HepG2 (cell line): ENCODE measurements at regions not wholly inside any gene's neighbourhood (a gene's known extent, or its start where the extent isn't known, plus 50 kb on each side); places are given as distances from the start of the nearest gene placed in this dataset.

Experiments used
- ATAC-seq: fragments of 200-7000 bp; cut with Tn5 transposase; 3 replicates; pipeline ENCODE4 v1.9.1; 2020; ENCODE audit warnings: mild to moderate bottlenecking, moderate library complexity
- BruUV-seq: library from RNA; stranded (reverse); fragments of 400-500 nt; replicated peaks from 2 replicates; lab custom pipeline; 2021; lab: Mats Ljungman, UMichigan
- CTCF ChIA-PET: fragments of 300-600 bp; formaldehyde crosslinking; extraction: SDS; loops from one replicate; lab custom pipeline; 2021; ENCODE audit warnings: low total read pairs, inconsistent platforms, low intra/inter-chr PET ratio; lab: Yijun Ruan, JAX
- POLR2A ChIA-PET: fragments of 350-600 bp; sonication (Branson Sonifier 250); formaldehyde crosslinking; loops from one replicate; lab custom pipeline; 2020; ENCODE audit warnings: antibody characterized with exemption, inconsistent platforms; lab: Yijun Ruan, JAX
- DNase-seq: peaks from one replicate; pipeline ENCODE4 v3.0.0-alpha.2; 2015; ENCODE audit warnings: low spot score
- FAIRE-seq: peaks from 3 replicates; lab custom pipeline; 2011; peaks lifted over from hg19 to GRCh38; lab: Jason Lieb, UNC
- H2AFZ ChIP-seq: one replicate; pipeline ENCODE4 v1.6.1; 2011; ENCODE audit warnings: low read length, inconsistent platforms
- H3K27ac ChIP-seq: fragments of 300-600 bp; 3 replicates; pipeline ENCODE4 v1.8.0; 2011; ENCODE audit warnings: mixed run types, mild to moderate bottlenecking, mixed read lengths, low read length, inconsistent platforms; ENCODE audit not compliant: insufficient read depth; ENCODE audit errors: extremely low read length
- H3K27me3 ChIP-seq, 2 experiments: fragments of 200-600 bp in 1 of 2; 2 replicates in 1 of 2; 3 replicates in 1 of 2; pipeline versions ENCODE4 v1.6.0 to v1.8.0; 2011; ENCODE audit warnings: low read length in 2 of 2, mild to moderate bottlenecking in 2 of 2, moderate library complexity in 2 of 2, inconsistent platforms in 1 of 2; ENCODE audit not compliant: insufficient read depth in 2 of 2, control insufficient read depth in 1 of 2
- H3K36me3 ChIP-seq, 2 experiments: fragments of 200-600 bp in 1 of 2; replicated peaks in 1 of 2; 2 replicates in 1 of 2; 3 replicates in 1 of 2; pipeline versions ENCODE4 v1.5.1 to v1.8.0; 2011; ENCODE audit warnings: low read length in 2 of 2, inconsistent platforms in 1 of 2; ENCODE audit not compliant: insufficient read depth in 2 of 2, control insufficient read depth in 1 of 2
- H3K4me1 ChIP-seq: 2 replicates; pipeline ENCODE4 v1.5.1; 2012; ENCODE audit warnings: low read length, inconsistent platforms; ENCODE audit not compliant: insufficient read depth
- H3K4me2 ChIP-seq: 2 replicates; pipeline ENCODE4 v1.6.0; 2011; ENCODE audit warnings: low read depth, low read length, inconsistent platforms
- H3K4me3 ChIP-seq, 3 experiments: fragments of 200-600 bp in 1 of 3; sonication (generic), shearing (Covaris generic) in 1 of 3; replicated peaks in 1 of 3; 2 replicates each; pipeline ENCODE4 v1.5.1; 2011 to 2016; ENCODE audit warnings: low read length in 3 of 3, inconsistent platforms in 2 of 3, low read depth in 2 of 3, mild to moderate bottlenecking in 2 of 3, control low read depth in 1 of 3, mixed read lengths in 1 of 3; ENCODE audit not compliant: insufficient read depth in 1 of 3
- H3K79me2 ChIP-seq: one replicate; pipeline ENCODE4 v1.6.1; 2011; ENCODE audit warnings: low read length, inconsistent platforms; ENCODE audit not compliant: insufficient read depth
- H3K9ac ChIP-seq: 2 replicates; pipeline ENCODE4 v1.6.0; 2011; ENCODE audit warnings: mild to moderate bottlenecking, low read depth, low read length, inconsistent platforms; ENCODE audit not compliant: insufficient read depth
- H3K9me3 ChIP-seq: 2 replicates; pipeline ENCODE4 v1.5.1; 2012; ENCODE audit warnings: mild to moderate bottlenecking, low read length
- H4K20me1 ChIP-seq: 2 replicates; pipeline ENCODE4 v1.6.0; 2011; ENCODE audit warnings: inconsistent platforms, mild to moderate bottlenecking, low read length, moderate library complexity; ENCODE audit not compliant: insufficient read depth
- DPF2 ChIP-seq: sonication (generic); formaldehyde crosslinking; IDR thresholded peaks from 2 replicates; pipeline ENCODE4 v1.4.0; 2020; ENCODE audit warnings: mild to moderate bottlenecking, low read depth, missing genetic modification reagents, borderline replicate concordance
- DR1 ChIP-seq: sonication (generic); formaldehyde crosslinking; IDR thresholded peaks from 2 replicates; pipeline ENCODE4 v1.8.0; 2021; ENCODE audit warnings: mild to moderate bottlenecking, missing genetic modification reagents, inconsistent platforms
- ELF4 ChIP-seq: sonication (generic); formaldehyde crosslinking; IDR thresholded peaks from 2 replicates; pipeline ENCODE4 v1.5.0; 2020; ENCODE audit warnings: missing genetic modification reagents, mild to moderate bottlenecking, moderate library complexity, borderline replicate concordance
- GATAD1 ChIP-seq: IDR thresholded peaks from 2 replicates; pipeline ENCODE4 v1.6.1; 2016; ENCODE audit warnings: missing genetic modification reagents, missing compliant biosample characterization
- GLI4 ChIP-seq: sonication (generic); formaldehyde crosslinking; IDR thresholded peaks from 2 replicates; pipeline ENCODE4 v1.5.1; 2020; ENCODE audit warnings: missing genetic modification reagents, mild to moderate bottlenecking, moderate library complexity, borderline replicate concordance
- GPBP1L1 ChIP-seq: sonication (generic); formaldehyde crosslinking; IDR thresholded peaks from 2 replicates; pipeline ENCODE4 v1.5.0; 2020; ENCODE audit warnings: mild to moderate bottlenecking, missing genetic modification reagents
- IRF2 ChIP-seq: IDR thresholded peaks from 2 replicates; pipeline ENCODE4 v1.6.1; 2018; ENCODE audit warnings: missing genetic modification reagents, missing compliant biosample characterization
- POLR2AphosphoS2 ChIP-seq: IDR thresholded peaks from 2 replicates; pipeline ENCODE4 v1.6.1; 2011; ENCODE audit warnings: low read depth, low read length, improper control_type of control experiment
- ZNF207 ChIP-seq: fragments of 450-650 bp; IDR thresholded peaks from 2 replicates; pipeline ENCODE4 v1.6.1; 2016; ENCODE audit warnings: antibody characterized with exemption, borderline replicate concordance
- ZNF441 ChIP-seq: sonication (generic); formaldehyde crosslinking; IDR thresholded peaks from 2 replicates; pipeline ENCODE4 v1.7.0; 2021; ENCODE audit warnings: missing genetic modification reagents, borderline replicate concordance
- ZNF513 ChIP-seq: sonication (generic); formaldehyde crosslinking; conservative IDR thresholded peaks from 2 replicates; pipeline ENCODE4 v1.5.0; 2020; ENCODE audit warnings: missing genetic modification reagents
- ZNF816 ChIP-seq: sonication (generic); formaldehyde crosslinking; IDR thresholded peaks from 2 replicates; pipeline ENCODE4 v1.8.0; 2022; ENCODE audit warnings: missing genetic modification reagents, mild to moderate bottlenecking, borderline replicate concordance
- in situ Hi-C: cut with HindIII; loops from 2 replicates; pipeline ENCODE4 v1.10.0; 2017; ENCODE audit warnings: low pct_unique_long_range_greater_than_20kb; ENCODE audit not compliant: extremely low pct_ligation_motif_present
- intact Hi-C: fragments of 100-400 bp; cut with micrococcal nuclease; formaldehyde crosslinking; loops from one replicate; pipeline ENCODE4 v1.10.0; 2022; ENCODE audit not compliant: unreplicated experiment
- TF ChIP-seq, protein P1 (sequence below), 2 experiments: sonication (generic) in 1 of 2; formaldehyde crosslinking in 1 of 2; IDR thresholded peaks; 2 replicates each; pipeline versions ENCODE4 v1.4.0 to v1.6.1; 2016 to 2020; ENCODE audit warnings: borderline replicate concordance in 1 of 2, low read depth in 1 of 2, mild to moderate bottlenecking in 1 of 2, missing genetic modification reagents in 1 of 2
- TF ChIP-seq, protein P2 (sequence below): sonication (generic); formaldehyde crosslinking; IDR thresholded peaks from 2 replicates; pipeline ENCODE4 v1.4.0; 2020; ENCODE audit warnings: missing genetic modification reagents

DNA sequence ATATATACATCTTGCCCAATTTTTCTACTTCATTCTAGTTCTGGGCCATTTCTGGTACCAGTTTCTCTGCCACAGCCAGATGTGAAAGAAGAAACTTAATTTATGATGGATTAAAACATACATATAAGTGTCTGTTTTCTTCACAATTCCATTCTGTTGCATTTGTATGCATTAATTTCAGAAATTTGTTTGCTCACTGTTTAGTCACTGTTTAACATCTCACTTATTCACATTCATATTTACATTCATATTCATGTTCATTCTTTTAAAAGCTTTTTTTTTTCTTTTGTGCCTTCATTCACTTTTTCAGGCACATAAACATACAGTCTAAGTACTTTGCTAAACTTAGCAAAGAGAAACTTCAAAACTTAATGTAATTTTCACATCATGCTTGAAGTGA lies 684.0 kb upstream of the CDH9 start:
- no peak for TF ChIP-seq GLI4 (CRISPR knock-in tag)
- no peak for TF ChIP-seq POLR2AphosphoS2
- no peak for TF ChIP-seq ZNF207
- TF ChIP-seq DPF2 = no peak
- TF ChIP-seq GATAD1 (CRISPR knock-in tag) = no peak
- no peak for TF ChIP-seq ELF4 (CRISPR knock-in tag)
- no peak for TF ChIP-seq ZNF816 (CRISPR knock-in tag)
- no peak for TF ChIP-seq GPBP1L1 (CRISPR knock-in tag)
- no peak for TF ChIP-seq ZNF513 (CRISPR knock-in tag)
- TF ChIP-seq ZNF441 = no peak
- TF ChIP-seq, protein P1, sequence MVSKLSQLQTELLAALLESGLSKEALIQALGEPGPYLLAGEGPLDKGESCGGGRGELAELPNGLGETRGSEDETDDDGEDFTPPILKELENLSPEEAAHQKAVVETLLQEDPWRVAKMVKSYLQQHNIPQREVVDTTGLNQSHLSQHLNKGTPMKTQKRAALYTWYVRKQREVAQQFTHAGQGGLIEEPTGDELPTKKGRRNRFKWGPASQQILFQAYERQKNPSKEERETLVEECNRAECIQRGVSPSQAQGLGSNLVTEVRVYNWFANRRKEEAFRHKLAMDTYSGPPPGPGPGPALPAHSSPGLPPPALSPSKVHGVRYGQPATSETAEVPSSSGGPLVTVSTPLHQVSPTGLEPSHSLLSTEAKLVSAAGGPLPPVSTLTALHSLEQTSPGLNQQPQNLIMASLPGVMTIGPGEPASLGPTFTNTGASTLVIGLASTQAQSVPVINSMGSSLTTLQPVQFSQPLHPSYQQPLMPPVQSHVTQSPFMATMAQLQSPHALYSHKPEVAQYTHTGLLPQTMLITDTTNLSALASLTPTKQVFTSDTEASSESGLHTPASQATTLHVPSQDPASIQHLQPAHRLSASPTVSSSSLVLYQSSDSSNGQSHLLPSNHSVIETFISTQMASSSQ (IDR thresholded peaks at IDR 0.05; ENCODE audit: low read depth) = no peak
- TF ChIP-seq, protein P1 (CRISPR knock-in tag; IDR thresholded peaks at IDR 0.05; ENCODE audit: borderline replicate concordance) = no peak
- no peak for TF ChIP-seq IRF2 (CRISPR knock-in tag)
- no peak for TF ChIP-seq DR1 (CRISPR knock-in tag)
- TF ChIP-seq, protein P2, sequence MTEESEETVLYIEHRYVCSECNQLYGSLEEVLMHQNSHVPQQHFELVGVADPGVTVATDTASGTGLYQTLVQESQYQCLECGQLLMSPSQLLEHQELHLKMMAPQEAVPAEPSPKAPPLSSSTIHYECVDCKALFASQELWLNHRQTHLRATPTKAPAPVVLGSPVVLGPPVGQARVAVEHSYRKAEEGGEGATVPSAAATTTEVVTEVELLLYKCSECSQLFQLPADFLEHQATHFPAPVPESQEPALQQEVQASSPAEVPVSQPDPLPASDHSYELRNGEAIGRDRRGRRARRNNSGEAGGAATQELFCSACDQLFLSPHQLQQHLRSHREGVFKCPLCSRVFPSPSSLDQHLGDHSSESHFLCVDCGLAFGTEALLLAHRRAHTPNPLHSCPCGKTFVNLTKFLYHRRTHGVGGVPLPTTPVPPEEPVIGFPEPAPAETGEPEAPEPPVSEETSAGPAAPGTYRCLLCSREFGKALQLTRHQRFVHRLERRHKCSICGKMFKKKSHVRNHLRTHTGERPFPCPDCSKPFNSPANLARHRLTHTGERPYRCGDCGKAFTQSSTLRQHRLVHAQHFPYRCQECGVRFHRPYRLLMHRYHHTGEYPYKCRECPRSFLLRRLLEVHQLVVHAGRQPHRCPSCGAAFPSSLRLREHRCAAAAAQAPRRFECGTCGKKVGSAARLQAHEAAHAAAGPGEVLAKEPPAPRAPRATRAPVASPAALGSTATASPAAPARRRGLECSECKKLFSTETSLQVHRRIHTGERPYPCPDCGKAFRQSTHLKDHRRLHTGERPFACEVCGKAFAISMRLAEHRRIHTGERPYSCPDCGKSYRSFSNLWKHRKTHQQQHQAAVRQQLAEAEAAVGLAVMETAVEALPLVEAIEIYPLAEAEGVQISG (CRISPR knock-in tag) = no peak
- no peaks in the 10 kb centered on the region for H3K79me2 ChIP-seq
- H3K36me3 ChIP-seq = no peaks in the 10 kb centered on the region
- in situ Hi-C loops = no loop called here
- no peak overlapping the region for H3K9ac ChIP-seq
- H3K9me3 ChIP-seq = no peaks in the 10 kb centered on the region
- no peak for ATAC-seq
- DNase-seq = no peak
- no peak overlapping the region for H3K4me2 ChIP-seq
- POLR2A ChIA-PET = no interaction called here
- H3K27ac ChIP-seq = no peak overlapping the region
- no peak overlapping the region for H3K4me3 ChIP-seq
- no peak for FAIRE-seq
- BruUV-seq = no TSS peak
- no peaks in the 10 kb centered on the region for H3K4me1 ChIP-seq
- no peaks in the 10 kb centered on the region for H4K20me1 ChIP-seq
- no peaks in the 10 kb centered on the region for H3K27me3 ChIP-seq
- intact Hi-C loops = no loop called here
- CTCF ChIA-PET = no interaction called here
- no peak overlapping the region for H2AFZ ChIP-seq
